NCI-H1694 treated with DMSO at 0.1 percent for 48 hours (cell line): ENCODE measurements at regions not wholly inside any gene's neighbourhood (a gene's known extent, or its start where the extent isn't known, plus 50 kb on each side); places are given as distances from the start of the nearest gene placed in this dataset.

Source experiments
- DNase-seq: peaks from one replicate; lab custom pipeline; 2025; lab: John Stamatoyannopoulos, UW

GRCh38 chr15:26374806-26375205 is 398.1 kb downstream of the GABRB3 start:
- DNase-seq = no peak

GRCh38 chr15:26372706-26373105 is 400.2 kb downstream of the GABRB3 start:
- DNase-seq = no peak

- no peak for DNase-seq
Observed at GRCh38 chr15:26365077-26365476, 407.8 kb downstream of the GABRB3 start.

- DNase-seq = no peak
Observed at GRCh38 chr15:26359855-26360254, 413.0 kb downstream of the GABRB3 start.

GRCh38 chr15:26358708-26359107 is 414.2 kb downstream of the GABRB3 start:
- no peak for DNase-seq

- DNase-seq = no peak
Observed at GRCh38 chr15:26357653-26358052, 415.2 kb downstream of the GABRB3 start.

- no peak for DNase-seq
Observed at GRCh38 chr15:26355472-26356074, 417.3 kb downstream of the GABRB3 start.

- no peak for DNase-seq
Observed at GRCh38 chr15:26352909-26353308, 420.0 kb downstream of the GABRB3 start.

GRCh38 chr15:26352406-26352805 is 420.5 kb downstream of the GABRB3 start:
- DNase-seq = no peak

- no peak for DNase-seq
Observed at GRCh38 chr15:26325495-26325894, 447.4 kb downstream of the GABRB3 start.

- DNase-seq = no peak
Observed at GRCh38 chr15:26323566-26323965, 449.3 kb downstream of the GABRB3 start.

GRCh38 chr15:26318689-26319088 is 454.2 kb downstream of the GABRB3 start:
- DNase-seq = no peak

- no peak for DNase-seq
Observed at GRCh38 chr15:26314577-26314976, 451.4 kb upstream of the ATP10A start.

GRCh38 chr15:26311710-26312236 is 448.6 kb upstream of the ATP10A start:
- no peak for DNase-seq

- DNase-seq = no peak
Observed at GRCh38 chr15:26298659-26299170, 435.6 kb upstream of the ATP10A start.

- no peak for DNase-seq
Observed at GRCh38 chr15:26298010-26298658, 435.0 kb upstream of the ATP10A start.

- peak; percentile 2 for DNase-seq
Observed at GRCh38 chr15:26295336-26296085, 432.4 kb upstream of the ATP10A start.

GRCh38 chr15:26294059-26294689 is 431.0 kb upstream of the ATP10A start:
- peak; percentile 12 for DNase-seq

GRCh38 chr15:26287381-26287780 is 424.3 kb upstream of the ATP10A start:
- no peak for DNase-seq

GRCh38 chr15:26280281-26280680 is 417.2 kb upstream of the ATP10A start:
- DNase-seq = no peak

- DNase-seq = no peak
Observed at GRCh38 chr15:26261966-26262365, 398.8 kb upstream of the ATP10A start.

GRCh38 chr15:26261413-26261812 is 398.3 kb upstream of the ATP10A start:
- DNase-seq = no peak
